ENCODE measurements at regions not wholly inside any gene's neighbourhood (a gene's known extent, or its start where the extent isn't known, plus 50 kb on each side); places are given as distances from the start of the nearest gene placed in this dataset.

- TF ChIP-seq MAX (IDR thresholded peaks at IDR 0.05) (no peak), CEBPB (IDR thresholded peaks at IDR 0.05) (no peak)
Measured at GRCh38 chr1:143652744-143653428, 318.9 kb downstream of the FAM72C start.

GRCh38 chr1:143652187-143652586 is 319.6 kb downstream of the FAM72C start:
- no peak for TF ChIP-seq TCF12 (IDR thresholded peaks at IDR 0.05; ENCODE audit: low read depth)
- no peak for TF ChIP-seq TAF1 (IDR thresholded peaks at IDR 0.05; ENCODE audit: low read depth)
- no peak for TF ChIP-seq RAD21 (IDR thresholded peaks at IDR 0.05; ENCODE audit: low read depth)
- no peak for TF ChIP-seq EP300 (IDR thresholded peaks at IDR 0.05; ENCODE audit: borderline replicate concordance)
- no peak for TF ChIP-seq CREB1 (IDR thresholded peaks at IDR 0.05; ENCODE audit: low read depth)
- no peak for TF ChIP-seq TEAD4 (IDR thresholded peaks at IDR 0.05)
- no peak for TF ChIP-seq EGR1 (IDR thresholded peaks at IDR 0.05)
- no peak for TF ChIP-seq NFIC (IDR thresholded peaks at IDR 0.05)
- TF ChIP-seq REST (IDR thresholded peaks at IDR 0.05; ENCODE audit: low read depth) = no peak
- TF ChIP-seq MAX (IDR thresholded peaks at IDR 0.05) = no peak
- no peak for TF ChIP-seq USF1 (IDR thresholded peaks at IDR 0.05)
- TF ChIP-seq YY1 (IDR thresholded peaks at IDR 0.05; ENCODE audit: low read depth) = no peak
- no peak for TF ChIP-seq ZBTB7A (IDR thresholded peaks at IDR 0.05; ENCODE audit: low read depth)
- TF ChIP-seq CEBPB (IDR thresholded peaks at IDR 0.05) = no peak

- no peak for TF ChIP-seq EGR1 (IDR thresholded peaks at IDR 0.05)
- TF ChIP-seq TCF12 (IDR thresholded peaks at IDR 0.05; ENCODE audit: low read depth) = no peak
- TF ChIP-seq REST (IDR thresholded peaks at IDR 0.05; ENCODE audit: low read depth) = no peak
- TF ChIP-seq CEBPB (IDR thresholded peaks at IDR 0.05) = no peak
- no peak for TF ChIP-seq MAX (IDR thresholded peaks at IDR 0.05)
- no peak for TF ChIP-seq USF1 (IDR thresholded peaks at IDR 0.05)
- TF ChIP-seq RAD21 (IDR thresholded peaks at IDR 0.05; ENCODE audit: low read depth) = no peak
- no peak for TF ChIP-seq ZBTB7A (IDR thresholded peaks at IDR 0.05; ENCODE audit: low read depth)
- no peak for TF ChIP-seq TAF1 (IDR thresholded peaks at IDR 0.05; ENCODE audit: low read depth)
- TF ChIP-seq YY1 (IDR thresholded peaks at IDR 0.05; ENCODE audit: low read depth) = no peak
- no peak for TF ChIP-seq TEAD4 (IDR thresholded peaks at IDR 0.05)
- TF ChIP-seq FOXM1 (IDR thresholded peaks at IDR 0.05; ENCODE audit: borderline replicate concordance, low read depth) = no peak
- no peak for TF ChIP-seq CREB1 (IDR thresholded peaks at IDR 0.05; ENCODE audit: low read depth)
- no peak for TF ChIP-seq NFIC (IDR thresholded peaks at IDR 0.05)
- TF ChIP-seq EP300 (IDR thresholded peaks at IDR 0.05; ENCODE audit: borderline replicate concordance) = no peak
Measured at GRCh38 chr1:143651350-143651992, 320.3 kb downstream of the FAM72C start.

GRCh38 chr1:143643148-143643885 is 328.5 kb downstream of the FAM72C start:
- TF ChIP-seq ZBTB7A (IDR thresholded peaks at IDR 0.05; ENCODE audit: low read depth) = no peak
- TF ChIP-seq USF1 (IDR thresholded peaks at IDR 0.05) = no peak
- no peak for TF ChIP-seq TAF1 (IDR thresholded peaks at IDR 0.05; ENCODE audit: low read depth)
- TF ChIP-seq EP300 (IDR thresholded peaks at IDR 0.05; ENCODE audit: borderline replicate concordance) = no peak
- no peak for TF ChIP-seq CREB1 (IDR thresholded peaks at IDR 0.05; ENCODE audit: low read depth)
- TF ChIP-seq REST (IDR thresholded peaks at IDR 0.05; ENCODE audit: low read depth) = no peak
- TF ChIP-seq YY1 (IDR thresholded peaks at IDR 0.05; ENCODE audit: low read depth) = no peak
- no peak for TF ChIP-seq TCF12 (IDR thresholded peaks at IDR 0.05; ENCODE audit: low read depth)
- TF ChIP-seq TEAD4 (IDR thresholded peaks at IDR 0.05) = no peak
- no peak for TF ChIP-seq RAD21 (IDR thresholded peaks at IDR 0.05; ENCODE audit: low read depth)
- no peak for TF ChIP-seq EGR1 (IDR thresholded peaks at IDR 0.05)
- no peak for TF ChIP-seq MAX (IDR thresholded peaks at IDR 0.05)
- no peak for TF ChIP-seq FOXM1 (IDR thresholded peaks at IDR 0.05; ENCODE audit: borderline replicate concordance, low read depth)
- TF ChIP-seq CEBPB (IDR thresholded peaks at IDR 0.05) = no peak
- no peak for TF ChIP-seq NFIC (IDR thresholded peaks at IDR 0.05)

All from Ishikawa (cell line).